Thoracic aorta (tissue), 2 donors: ENCODE measurements at regions not wholly inside any gene's neighbourhood (a gene's known extent, or its start where the extent isn't known, plus 50 kb on each side); places are given as distances from the start of the nearest gene placed in this dataset.

Experiments
- ATAC-seq: fragments of 150-250 bp; one replicate; pipeline ENCODE4 v1.8.0; 2017; ENCODE audit warnings: low read depth; ENCODE audit not compliant: insufficient number of reproducible peaks, low FRiP score
- DNase-seq: peaks from one replicate; pipeline ENCODE4 v3.0.0-alpha.2; 2020; ENCODE audit warnings: low spot score
- H3K27ac ChIP-seq, 2 donors: fragments of 200-600 bp; sonication (generic); 1 replicate in 1 of 2; 2 replicates in 1 of 2; pipeline ENCODE4 v1.5.1; 2016; ENCODE audit warnings: mild to moderate bottlenecking in 2 of 2, moderate library complexity in 2 of 2
- H3K27me3 ChIP-seq: fragments of 200-600 bp; sonication (generic); replicated peaks from 2 replicates; pipeline ENCODE4 v1.6.0; 2016; ENCODE audit warnings: mild to moderate bottlenecking; ENCODE audit not compliant: insufficient read depth
- H3K36me3 ChIP-seq: fragments of 200-600 bp; sonication (generic); one replicate; pipeline ENCODE4 v1.5.1; 2016
- H3K4me1 ChIP-seq, 2 donors: fragments of 200-600 bp; sonication (generic); 1 replicate in 1 of 2; 2 replicates in 1 of 2; pipeline versions ENCODE4 v1.5.1 to v1.6.0; 2016; ENCODE audit warnings: low read depth in 2 of 2, mild to moderate bottlenecking in 1 of 2; ENCODE audit not compliant: control insufficient read depth in 1 of 2
- H3K4me3 ChIP-seq: fragments of 200-600 bp; sonication (generic); 2 replicates; pipeline ENCODE4 v1.5.1; 2016; ENCODE audit warnings: mild to moderate bottlenecking
- H3K9me3 ChIP-seq: fragments of 200-600 bp; sonication (generic); 2 replicates; pipeline ENCODE4 v1.5.1; 2016
- CTCF ChIP-seq: fragments of 200-600 bp; sonication (generic); IDR thresholded peaks from one replicate; pipeline ENCODE4 v1.5.1; 2019; ENCODE audit warnings: antibody characterized with exemption

GRCh38 chr10:123570051-123570897 is 95.9 kb upstream of the GPR26 start:
- Histone ChIP-seq H3K27ac (no peak overlapping the region), H3K9me3 (no peaks in the 10 kb centered on the region), H3K36me3 (no peaks in the 10 kb centered on the region), H3K4me1 (no peaks in the 10 kb centered on the region), H3K27me3 (no peaks in the 10 kb centered on the region), H3K4me3 (no peak overlapping the region)
- TF ChIP-seq CTCF, result no peak
- DNase-seq (no peak), ATAC-seq (no peak)

- Histone ChIP-seq H3K36me3 (no peaks in the 10 kb centered on the region), H3K27ac (no peak overlapping the region), H3K27me3 (no peaks in the 10 kb centered on the region), H3K9me3 (no peaks in the 10 kb centered on the region), H3K4me1 (no peaks in the 10 kb centered on the region), H3K4me3 (no peak overlapping the region)
- TF ChIP-seq CTCF, result no peak
- no peak for ATAC-seq
- DNase-seq, result no peak
These were observed 95.1 kb upstream of the GPR26 start for GRCh38 chr10:123570898-123571515.

- H3K9me3 ChIP-seq, result no peaks in the 10 kb centered on the region
- no peaks in the 10 kb centered on the region for H3K4me1 ChIP-seq
- no peaks in the 10 kb centered on the region for H3K27me3 ChIP-seq
- DNase-seq (no peak), ATAC-seq (no peak)
- TF ChIP-seq CTCF, result no peak
- no peaks in the 10 kb centered on the region for H3K36me3 ChIP-seq
- H3K4me3 ChIP-seq, result no peak overlapping the region
- no peak overlapping the region for H3K27ac ChIP-seq
These were observed 94.2 kb upstream of the GPR26 start for GRCh38 chr10:123571978-123572377.

DNA sequence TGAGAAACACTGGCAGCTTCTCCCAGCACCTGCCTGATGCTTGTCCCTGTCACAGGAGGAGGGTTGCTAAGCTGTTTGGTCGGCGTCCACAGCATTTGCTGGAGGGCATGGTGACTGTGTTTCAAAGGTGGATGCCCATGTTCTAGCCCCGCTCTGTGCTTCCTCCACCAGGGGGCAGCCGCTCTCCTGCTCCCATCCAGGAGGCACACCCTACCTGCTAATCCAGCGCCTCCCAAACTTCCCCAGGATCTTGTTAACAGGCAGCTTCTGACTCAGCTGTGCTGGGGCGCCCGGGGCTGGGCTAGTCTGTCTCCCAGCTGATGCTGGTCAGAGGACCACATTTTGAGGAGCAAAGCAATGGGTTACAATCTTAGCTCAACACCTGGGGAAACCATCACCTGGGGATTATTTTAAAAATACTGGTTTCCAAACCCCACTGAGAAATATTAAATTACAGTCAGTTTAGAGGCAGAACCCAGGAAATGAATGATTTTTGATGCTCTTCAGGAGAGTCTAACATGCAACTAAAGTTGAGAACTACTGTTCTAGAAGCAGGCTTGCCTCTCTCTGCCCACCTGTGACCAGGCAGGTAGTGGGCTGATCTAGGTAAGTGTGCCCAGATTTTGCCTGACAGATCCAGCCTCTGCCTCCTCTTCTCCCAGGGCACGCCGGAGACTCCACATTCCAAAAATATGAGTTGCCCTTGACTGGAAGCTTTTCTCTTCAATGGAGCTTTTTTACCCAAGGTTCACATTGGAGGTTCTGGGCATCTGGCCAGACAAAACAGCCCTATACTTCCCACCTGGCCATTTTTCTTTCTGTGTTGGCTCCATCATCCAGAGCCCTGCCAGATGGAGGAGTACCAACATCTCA is 92.7 kb upstream of the GPR26 start:
- Histone ChIP-seq H3K36me3 (no peaks in the 10 kb centered on the region), H3K27me3 (no peaks in the 10 kb centered on the region), H3K9me3 (no peaks in the 10 kb centered on the region), H3K27ac (no peak overlapping the region), H3K4me3 (no peak overlapping the region), H3K4me1 (no peaks in the 10 kb centered on the region)
- peak; percentile 19 for TF ChIP-seq CTCF
- DNase-seq (no peak), ATAC-seq (no peak)
